Ascending aorta (tissue), 2 donors: ENCODE measurements at regions not wholly inside any gene's neighbourhood (a gene's known extent, or its start where the extent isn't known, plus 50 kb on each side); places are given as distances from the start of the nearest gene placed in this dataset.

Experiments
- DNase-seq, 2 donors: peaks; one replicate each; pipeline ENCODE4 v3.0.0-alpha.2; 2019; ENCODE audit warnings: low spot score in 2 of 2
- H3K27ac ChIP-seq, 2 donors: fragments of 200-600 bp; sonication (generic); one replicate each; pipeline ENCODE4 v1.5.1; 2016 to 2017; ENCODE audit warnings: mild to moderate bottlenecking in 1 of 2
- H3K27me3 ChIP-seq: fragments of 200-600 bp; sonication (generic); one replicate; pipeline ENCODE4 v1.5.1; 2017
- H3K36me3 ChIP-seq, 2 donors: fragments of 200-600 bp; sonication (generic); one replicate each; pipeline ENCODE4 v1.5.1; 2016
- H3K4me1 ChIP-seq, 2 donors: fragments of 200-600 bp; sonication (generic); one replicate each; pipeline ENCODE4 v1.5.1; 2016 to 2017; ENCODE audit warnings: mild to moderate bottlenecking in 1 of 2
- H3K4me3 ChIP-seq, 2 donors: fragments of 200-600 bp; sonication (generic); one replicate each; pipeline ENCODE4 v1.5.1; 2016 to 2017; ENCODE audit warnings: mild to moderate bottlenecking in 1 of 2
- H3K9me3 ChIP-seq, 2 donors: fragments of 200-600 bp; sonication (generic); one replicate each; pipeline ENCODE4 v1.5.1; 2016
- CTCF ChIP-seq, 3 experiments: fragments of 200-600 bp in 2 of 3; fragments of 450-650 bp in 1 of 3; sonication (generic) in 2 of 3; IDR thresholded peaks; one replicate each; pipeline ENCODE4 v1.5.1; 2016 to 2019; ENCODE audit warnings: antibody characterized with exemption in 3 of 3, mild to moderate bottlenecking in 1 of 3, moderate library complexity in 1 of 3
- intact Hi-C: fragments of 100-400 bp; cut with DNase I; formaldehyde crosslinking; loops from one replicate; pipeline ENCODE4 v1.15.1; 2023

GRCh38 chr1:55339681-55340080 lies 124.5 kb upstream of the USP24 start:
- H3K27me3 ChIP-seq = no peaks in the 10 kb centered on the region
- no peak overlapping the region for H3K27ac ChIP-seq
- H3K9me3 ChIP-seq = no peaks in the 10 kb centered on the region
- no peak for TF ChIP-seq CTCF (IDR thresholded peaks at IDR 0.05)
- intact Hi-C loops = no loop called here
- no peak overlapping the region for H3K4me3 ChIP-seq
- no peaks in the 10 kb centered on the region for H3K4me1 ChIP-seq
- H3K36me3 ChIP-seq = no peaks in the 10 kb centered on the region
- DNase-seq = no peak

- Histone ChIP-seq H3K27me3 (no peaks in the 10 kb centered on the region), H3K9me3 (no peaks in the 10 kb centered on the region), H3K4me3 (no peak overlapping the region), H3K27ac (no peak overlapping the region), H3K4me1 (no peaks in the 10 kb centered on the region), H3K36me3 (no peaks in the 10 kb centered on the region)
- no peak for TF ChIP-seq CTCF (IDR thresholded peaks at IDR 0.05)
- no peak for DNase-seq
- intact Hi-C loops = no loop called here
Measured at GRCh38 chr1:55338448-55338820, 123.3 kb upstream of the USP24 start.

- TF ChIP-seq CTCF (IDR thresholded peaks at IDR 0.05) = peak in 1 of 3 experiments; percentile 7
- Histone ChIP-seq H3K27ac (no peak overlapping the region), H3K27me3 (no peaks in the 10 kb centered on the region), H3K9me3 (no peaks in the 10 kb centered on the region), H3K4me1 (no peaks in the 10 kb centered on the region), H3K36me3 (no peaks in the 10 kb centered on the region), H3K4me3 (no peak overlapping the region)
- intact Hi-C loops = no loop called here
- DNase-seq = no peak
Measured at GRCh38 chr1:55337801-55338447, 122.8 kb upstream of the USP24 start.

- H3K36me3 ChIP-seq = no peaks in the 10 kb centered on the region
- DNase-seq = no peak
- intact Hi-C loops = no loop called here
- no peak for TF ChIP-seq CTCF (IDR thresholded peaks at IDR 0.05)
- no peaks in the 10 kb centered on the region for H3K9me3 ChIP-seq
- no peak overlapping the region for H3K27ac ChIP-seq
- no peaks in the 10 kb centered on the region for H3K4me1 ChIP-seq
- H3K27me3 ChIP-seq = no peaks in the 10 kb centered on the region
- H3K4me3 ChIP-seq = no peak overlapping the region
Measured at GRCh38 chr1:55334797-55335196, 119.6 kb upstream of the USP24 start.

- TF ChIP-seq CTCF (IDR thresholded peaks at IDR 0.05) = no peak
- Histone ChIP-seq H3K9me3 (no peaks in the 10 kb centered on the region), H3K27me3 (no peaks in the 10 kb centered on the region), H3K4me3 (no peak overlapping the region), H3K4me1 (no peaks in the 10 kb centered on the region), H3K27ac (no peak overlapping the region), H3K36me3 (no peaks in the 10 kb centered on the region)
- no peak for DNase-seq
- intact Hi-C loops = no loop called here
Measured at GRCh38 chr1:55334160-55334559, 119.0 kb upstream of the USP24 start.

GRCh38 chr1:55333461-55333860 lies 118.3 kb upstream of the USP24 start:
- no peak for TF ChIP-seq CTCF (IDR thresholded peaks at IDR 0.05)
- no peaks in the 10 kb centered on the region for H3K4me1 ChIP-seq
- H3K4me3 ChIP-seq = no peak overlapping the region
- H3K27ac ChIP-seq = no peak overlapping the region
- intact Hi-C loops = no loop called here
- no peaks in the 10 kb centered on the region for H3K36me3 ChIP-seq
- no peaks in the 10 kb centered on the region for H3K9me3 ChIP-seq
- no peak for DNase-seq
- H3K27me3 ChIP-seq = no peaks in the 10 kb centered on the region
